ENCODE measurements at regions not wholly inside any gene's neighbourhood (a gene's known extent, or its start where the extent isn't known, plus 50 kb on each side); places are given as distances from the start of the nearest gene placed in this dataset.

- Histone ChIP-seq H3K4me1 (ENCODE audit: insufficient read depth, low read length) (peaks cover 5% of the 10 kb centered on the region), H3K4me3 (ENCODE audit: low read length) (no peak overlapping the region), H3K9me3 (ENCODE audit: low read depth, low read length) (no peaks in the 10 kb centered on the region), H3K27me3 (ENCODE audit: insufficient read depth, low read length) (no peaks in the 10 kb centered on the region)
Measured at GRCh38 chr6:241336-241865, 50.9 kb upstream of the DUSP22 start.

Data from mononuclear cell (primary cell).